Activated B cell treated with CpG ODN at 0.5 μM for 24 hours (primary cell): ENCODE measurements at regions not wholly inside any gene's neighbourhood (a gene's known extent, or its start where the extent isn't known, plus 50 kb on each side); places are given as distances from the start of the nearest gene placed in this dataset.

ENCODE experiments used
- ATAC-seq: fragments of 200-7000 bp; cut with Tn5 transposase; one replicate; pipeline ENCODE4 v1.10.0; 2021; ENCODE audit warnings: low read depth, mild to moderate bottlenecking, moderate library complexity
- CTCF ChIA-PET: fragments of 350-600 bp; sonication (Branson Sonifier 250); formaldehyde crosslinking; loops from one replicate; lab custom pipeline; 2021; ENCODE audit warnings: antibody characterized with exemption; lab: Charles Lee
- POLR2A ChIA-PET: fragments of 350-600 bp; sonication (Branson Sonifier 250); formaldehyde crosslinking; loops from one replicate; lab custom pipeline; 2021; ENCODE audit warnings: antibody characterized with exemption; lab: Charles Lee
- DNase-seq: peaks from one replicate; pipeline ENCODE4 v3.0.0; 2022
- H3K27ac Mint-ChIP-seq: one replicate; pipeline ENCODE4 v1.8.0; 2020; ENCODE audit warnings: mixed read lengths
- H3K27me3 Mint-ChIP-seq: one replicate; pipeline ENCODE4 v1.8.0; 2021; ENCODE audit warnings: mixed read lengths
- H3K36me3 Mint-ChIP-seq: one replicate; pipeline ENCODE4 v1.8.0; 2021; ENCODE audit warnings: low read depth, mixed read lengths
- H3K4me1 Mint-ChIP-seq: one replicate; pipeline ENCODE4 v1.8.0; 2021; ENCODE audit warnings: mixed read lengths
- H3K4me3 Mint-ChIP-seq: one replicate; pipeline ENCODE4 v1.8.0; 2020; ENCODE audit warnings: mild to moderate bottlenecking, mixed read lengths
- H3K9me3 Mint-ChIP-seq: one replicate; pipeline ENCODE4 v1.8.0; 2020; ENCODE audit warnings: mixed read lengths
- intact Hi-C: fragments of 100-400 bp; cut with micrococcal nuclease; formaldehyde crosslinking; loops from one replicate; pipeline ENCODE4 v1.15.1; 2024
- TF ChIP-seq, protein P1 (sequence below): fragments of 200-600 bp; IDR thresholded peaks from one replicate; pipeline ENCODE4 v1.8.0; 2022; ENCODE audit warnings: antibody characterized with exemption, mild to moderate bottlenecking

DNA sequence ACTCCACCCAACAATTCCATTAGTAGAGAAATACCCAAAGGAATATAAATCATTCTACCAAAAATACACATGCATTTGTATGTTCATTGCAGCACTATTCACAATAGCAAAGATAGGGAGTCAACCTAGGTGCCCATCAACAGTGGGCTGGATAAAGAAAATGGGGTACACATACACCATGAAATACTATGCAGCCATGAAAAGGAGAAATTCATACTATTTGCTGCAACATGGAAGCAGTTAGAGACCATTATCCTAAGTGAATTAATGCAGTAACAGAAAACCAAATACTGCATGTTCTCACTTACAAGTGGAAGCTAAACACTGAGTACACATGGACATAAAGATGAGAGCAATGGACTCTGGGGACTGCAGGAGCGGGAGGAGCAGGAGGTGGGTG lies 72.4 kb upstream of the MBOAT1 start:
- Mint-ChIP-seq H3K4me1 (no peaks in the 10 kb centered on the region), H3K4me3 (no peak overlapping the region), H3K36me3 (no peaks in the 10 kb centered on the region), H3K27ac (no peak overlapping the region), H3K9me3 (peaks cover 22% of the 10 kb centered on the region), H3K27me3 (peaks cover 39% of the 10 kb centered on the region)
- ChIA-PET CTCF (no interaction called here), POLR2A (no interaction called here)
- DNase-seq (no peak), ATAC-seq (no peak)
- TF ChIP-seq, protein P1, sequence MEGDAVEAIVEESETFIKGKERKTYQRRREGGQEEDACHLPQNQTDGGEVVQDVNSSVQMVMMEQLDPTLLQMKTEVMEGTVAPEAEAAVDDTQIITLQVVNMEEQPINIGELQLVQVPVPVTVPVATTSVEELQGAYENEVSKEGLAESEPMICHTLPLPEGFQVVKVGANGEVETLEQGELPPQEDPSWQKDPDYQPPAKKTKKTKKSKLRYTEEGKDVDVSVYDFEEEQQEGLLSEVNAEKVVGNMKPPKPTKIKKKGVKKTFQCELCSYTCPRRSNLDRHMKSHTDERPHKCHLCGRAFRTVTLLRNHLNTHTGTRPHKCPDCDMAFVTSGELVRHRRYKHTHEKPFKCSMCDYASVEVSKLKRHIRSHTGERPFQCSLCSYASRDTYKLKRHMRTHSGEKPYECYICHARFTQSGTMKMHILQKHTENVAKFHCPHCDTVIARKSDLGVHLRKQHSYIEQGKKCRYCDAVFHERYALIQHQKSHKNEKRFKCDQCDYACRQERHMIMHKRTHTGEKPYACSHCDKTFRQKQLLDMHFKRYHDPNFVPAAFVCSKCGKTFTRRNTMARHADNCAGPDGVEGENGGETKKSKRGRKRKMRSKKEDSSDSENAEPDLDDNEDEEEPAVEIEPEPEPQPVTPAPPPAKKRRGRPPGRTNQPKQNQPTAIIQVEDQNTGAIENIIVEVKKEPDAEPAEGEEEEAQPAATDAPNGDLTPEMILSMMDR: no peak
- intact Hi-C loops: no loop called here

DNA sequence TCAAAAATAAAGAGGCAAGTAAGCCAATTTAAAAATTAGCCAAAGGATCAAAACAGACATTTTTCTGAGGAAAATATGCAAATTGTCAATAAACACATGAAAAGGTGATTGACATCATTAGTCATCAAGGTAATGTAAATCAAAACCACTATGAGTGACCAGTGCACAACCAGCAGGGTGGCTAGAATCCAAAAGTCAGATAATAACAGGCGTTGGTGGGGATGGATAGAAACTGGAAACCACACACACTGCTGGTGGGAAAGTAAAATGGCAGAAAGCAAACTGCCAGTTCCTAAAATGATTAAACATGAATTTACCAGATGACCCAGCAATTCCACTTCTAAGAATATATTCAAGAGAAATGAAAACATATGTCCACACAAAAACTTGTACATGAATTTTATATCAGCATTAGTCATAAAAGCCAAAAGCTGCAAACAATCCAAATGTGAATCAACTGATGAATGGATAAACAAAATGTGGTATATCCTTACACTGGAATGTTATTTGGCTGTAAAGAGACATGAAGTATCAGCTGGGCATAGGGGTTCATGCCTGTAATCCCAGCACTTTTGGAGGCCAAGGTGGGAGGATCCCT lies 74.8 kb upstream of the MBOAT1 start:
- POLR2A ChIA-PET: no interaction called here

DNA sequence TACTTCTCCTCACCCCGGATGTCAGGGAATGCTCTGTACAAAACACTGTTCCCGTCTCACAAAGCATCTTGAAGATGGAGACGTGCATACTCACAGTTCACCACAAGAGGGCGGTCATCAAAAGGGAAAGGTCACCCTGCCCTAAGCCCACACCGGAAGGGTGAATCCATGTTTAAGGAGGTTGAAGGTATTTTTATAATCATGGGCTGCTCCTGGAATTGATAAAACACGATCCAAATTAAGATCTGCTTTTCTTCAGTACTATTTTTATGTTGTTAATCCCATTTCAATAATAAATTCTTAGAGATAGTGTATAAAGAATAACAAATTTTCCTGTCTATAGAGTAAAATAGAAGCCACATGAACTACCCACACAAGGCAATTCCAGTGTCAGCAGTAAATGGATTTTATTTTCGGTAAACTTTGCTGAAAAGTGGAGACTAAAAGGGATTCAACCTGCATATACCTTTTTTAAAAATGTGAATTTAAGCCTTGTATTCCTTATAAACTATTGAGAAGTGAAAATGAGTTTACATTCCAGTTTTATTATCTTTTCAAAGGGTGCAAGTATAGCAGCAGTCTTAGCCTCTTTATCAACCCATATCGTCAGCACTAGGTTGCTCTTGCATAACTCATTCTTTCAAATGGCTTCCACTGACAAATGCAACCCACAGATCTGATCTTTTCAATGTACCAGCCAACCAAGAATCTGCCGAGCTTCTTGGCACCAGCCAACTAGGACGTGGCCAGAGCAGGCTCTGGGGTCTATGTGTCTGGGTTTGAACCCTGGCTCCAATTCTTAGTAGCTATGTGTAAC lies 79.7 kb upstream of the MBOAT1 start:
- peak; percentile 45 for DNase-seq
- Mint-ChIP-seq H3K27me3 (peaks cover 2% of the 10 kb centered on the region), H3K27ac (no peak overlapping the region), H3K4me1 (peaks cover 3% of the 10 kb centered on the region), H3K4me3 (peak overlapping the region; percentile 8), H3K9me3 (no peaks in the 10 kb centered on the region), H3K36me3 (no peaks in the 10 kb centered on the region)
- ATAC-seq: peak; percentile 93
- ChIA-PET POLR2A (no interaction called here), CTCF (interaction anchor here (0.6 to 1.3 kb wide), 5 partner anchors 86 to 596 kb away, joined by 3 to 14 read pairs (median 4); no protein-coding TSS in a partner anchor)
- TF ChIP-seq, protein P1: peak; percentile 83
- intact Hi-C loops: loop anchor here (1.0 to 10.0 kb wide), 5 partner anchors 28 to 1303 kb away; partner anchors contain the start of genes E2F3 and SOX4

More for the DNA sequence above, 74.8 kb upstream of the MBOAT1 start:
- H3K4me3 Mint-ChIP-seq: no peak overlapping the region
- ATAC-seq (no peak), DNase-seq (no peak)
- intact Hi-C loops: no loop called here
- peaks cover 18% of the 10 kb centered on the region for H3K27me3 Mint-ChIP-seq
- TF ChIP-seq, protein P1: no peak
- H3K27ac Mint-ChIP-seq: no peak overlapping the region
- no peaks in the 10 kb centered on the region for H3K36me3 Mint-ChIP-seq
- CTCF ChIA-PET: interaction anchor here (2.0 kb wide), 1 partner anchor 241 kb away, joined by 6 read pairs; no protein-coding TSS in a partner anchor
- peaks cover 16% of the 10 kb centered on the region for H3K9me3 Mint-ChIP-seq
- peaks cover 3% of the 10 kb centered on the region for H3K4me1 Mint-ChIP-seq

DNA sequence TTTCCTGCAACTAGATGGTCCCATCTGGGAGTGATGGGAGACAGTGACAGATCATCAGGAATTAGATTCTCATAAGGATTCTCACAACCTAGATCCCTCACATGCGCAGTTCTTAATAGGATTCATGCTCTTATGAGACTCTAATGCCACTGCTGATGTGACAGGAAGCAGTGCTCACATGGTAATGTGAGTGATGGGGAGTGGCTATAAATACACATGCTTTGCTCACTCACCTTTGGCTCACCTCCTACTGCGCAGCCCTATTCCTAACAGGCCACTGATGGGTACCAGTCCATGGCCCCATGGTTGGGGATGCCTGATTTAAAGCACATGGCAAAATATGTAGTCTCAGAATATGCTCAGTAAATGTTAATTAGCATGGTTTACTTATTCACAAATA lies 80.6 kb upstream of the MBOAT1 start:
- H3K27me3 Mint-ChIP-seq: peaks cover 4% of the 10 kb centered on the region
- H3K9me3 Mint-ChIP-seq: no peaks in the 10 kb centered on the region
- DNase-seq (no peak), ATAC-seq (no peak)
- intact Hi-C loops: loop anchor here (5.0 to 10.0 kb wide), 2 partner anchors 201 to 1302 kb away; partner anchors contain the start of gene SOX4
- H3K4me3 Mint-ChIP-seq: no peak overlapping the region
- no peak overlapping the region for H3K27ac Mint-ChIP-seq
- TF ChIP-seq, protein P1: no peak
- H3K36me3 Mint-ChIP-seq: no peaks in the 10 kb centered on the region
- H3K4me1 Mint-ChIP-seq: peaks cover 3% of the 10 kb centered on the region
- CTCF ChIA-PET: interaction anchor here (0.6 to 1.3 kb wide), 4 partner anchors 235 to 595 kb away, joined by 3 to 14 read pairs (median 6); no protein-coding TSS in a partner anchor
- POLR2A ChIA-PET: no interaction called here

DNA sequence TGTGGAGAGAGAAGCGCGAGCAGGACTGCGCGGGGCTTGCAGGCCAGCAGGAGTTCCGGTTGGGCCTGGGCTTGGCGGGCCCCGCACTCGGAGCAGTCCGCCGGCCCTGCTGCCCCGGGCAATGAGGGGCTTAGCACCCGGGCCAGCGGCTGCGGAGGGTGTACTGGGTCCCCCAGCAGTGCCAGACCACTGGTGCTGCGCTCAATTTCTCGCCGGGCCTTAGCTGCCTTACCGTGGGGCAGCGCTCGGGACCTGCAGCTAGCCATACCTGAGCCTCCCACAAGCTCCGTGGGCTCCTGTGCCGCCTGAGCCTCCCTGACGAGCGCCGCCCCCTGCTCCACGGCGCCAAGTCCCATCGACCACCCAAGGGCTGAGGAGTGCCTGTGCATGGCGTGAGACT lies 89.0 kb upstream of the MBOAT1 start:
- no peaks in the 10 kb centered on the region for H3K9me3 Mint-ChIP-seq
- DNase-seq (no peak), ATAC-seq (no peak)
- H3K27me3 Mint-ChIP-seq: peaks cover 12% of the 10 kb centered on the region
- H3K4me3 Mint-ChIP-seq: no peak overlapping the region
- TF ChIP-seq, protein P1: no peak
- H3K36me3 Mint-ChIP-seq: no peaks in the 10 kb centered on the region
- ChIA-PET CTCF (interaction anchor here (1.1 kb wide), 1 partner anchor 11 kb away, joined by 3 read pairs; no protein-coding TSS in a partner anchor), POLR2A (no interaction called here)
- no peaks in the 10 kb centered on the region for H3K4me1 Mint-ChIP-seq
- H3K27ac Mint-ChIP-seq: no peak overlapping the region
- intact Hi-C loops: no loop called here
